Vagina (tissue), 2 donors: ENCODE measurements at regions not wholly inside any gene's neighbourhood (a gene's known extent, or its start where the extent isn't known, plus 50 kb on each side); places are given as distances from the start of the nearest gene placed in this dataset.

ENCODE experiments used
- DNase-seq, 2 donors: peaks; one replicate each; pipeline ENCODE4 v3.0.0-alpha.2; 2017; ENCODE audit errors: extremely low spot score in 2 of 2
- H3K27ac ChIP-seq: fragments of 200-600 bp; sonication (generic); one replicate; pipeline ENCODE4 v1.5.1; 2019
- H3K27me3 ChIP-seq: fragments of 200-600 bp; sonication (generic); one replicate; pipeline ENCODE4 v1.5.1; 2019
- H3K36me3 ChIP-seq, 2 donors: fragments of 200-600 bp; sonication (generic); one replicate each; pipeline ENCODE4 v1.5.1; 2017 to 2019
- H3K4me1 ChIP-seq: fragments of 200-600 bp; sonication (generic); one replicate; pipeline ENCODE4 v1.5.1; 2019
- H3K4me3 ChIP-seq, 2 donors: fragments of 200-600 bp; sonication (generic); 1 replicate in 1 of 2; 2 replicates in 1 of 2; pipeline ENCODE4 v1.5.1; 2016 to 2019
- H3K9me3 ChIP-seq: fragments of 200-600 bp; sonication (generic); one replicate; pipeline ENCODE4 v1.5.1; 2019
- POLR2A ChIP-seq, 2 donors: fragments of 450-650 bp; IDR thresholded peaks; one replicate each; pipeline ENCODE4 v1.6.1; 2017; ENCODE audit warnings: antibody characterized with exemption in 2 of 2, mild to moderate bottlenecking in 2 of 2, moderate library complexity in 2 of 2
- POLR2AphosphoS5 ChIP-seq, 2 donors: sonication (generic); formaldehyde crosslinking; IDR thresholded peaks; one replicate each; pipeline ENCODE4 v1.9.0; 2017; ENCODE audit warnings: antibody characterized with exemption in 2 of 2, mild to moderate bottlenecking in 2 of 2, low read depth in 1 of 2; ENCODE audit not compliant: insufficient read depth in 1 of 2
- intact Hi-C: fragments of 100-400 bp; cut with DNase I; formaldehyde crosslinking; loops from one replicate; pipeline ENCODE4 v1.15.1; 2023
- TF ChIP-seq, protein P1 (sequence below), 3 experiments: fragments of 450-650 bp in 2 of 3; fragments of 200-600 bp in 1 of 3; sonication (generic) in 1 of 3; IDR thresholded peaks; one replicate each; pipeline ENCODE4 v1.5.1; 2017 to 2019; ENCODE audit warnings: antibody characterized with exemption in 3 of 3, mild to moderate bottlenecking in 2 of 3, moderate library complexity in 2 of 3

DNA sequence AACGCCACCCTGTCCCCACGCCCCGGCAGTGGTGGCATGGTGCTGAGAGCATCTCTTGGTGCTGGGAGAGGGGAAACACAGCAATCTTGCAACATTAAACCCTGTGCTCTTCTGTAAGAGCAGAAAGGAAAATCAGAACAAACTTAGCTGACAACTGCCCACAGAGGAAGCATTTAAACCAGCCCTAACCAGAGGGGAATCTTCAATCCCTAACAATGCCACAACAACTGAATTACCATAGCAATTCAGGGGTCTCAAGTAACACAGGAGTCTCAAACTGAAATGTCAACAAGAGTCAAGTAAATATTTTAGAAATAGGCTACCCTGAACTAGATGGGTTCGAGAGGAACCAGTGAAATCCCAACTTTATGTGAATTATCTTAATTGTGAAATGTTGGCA, 1983.6 kb downstream of the NCAM2 start:
- Histone ChIP-seq H3K27me3 (no peaks in the 10 kb centered on the region), H3K4me1 (no peaks in the 10 kb centered on the region), H3K4me3 (no peak overlapping the region), H3K27ac (no peak overlapping the region), H3K36me3 (no peaks in the 10 kb centered on the region), H3K9me3 (no peaks in the 10 kb centered on the region)
- TF ChIP-seq POLR2AphosphoS5 (IDR thresholded peaks at IDR 0.05; ENCODE audit: insufficient read depth in 1 of 2, low read depth in 1 of 2) (no peak), POLR2A (IDR thresholded peaks at IDR 0.05) (no peak)
- TF ChIP-seq, protein P1, sequence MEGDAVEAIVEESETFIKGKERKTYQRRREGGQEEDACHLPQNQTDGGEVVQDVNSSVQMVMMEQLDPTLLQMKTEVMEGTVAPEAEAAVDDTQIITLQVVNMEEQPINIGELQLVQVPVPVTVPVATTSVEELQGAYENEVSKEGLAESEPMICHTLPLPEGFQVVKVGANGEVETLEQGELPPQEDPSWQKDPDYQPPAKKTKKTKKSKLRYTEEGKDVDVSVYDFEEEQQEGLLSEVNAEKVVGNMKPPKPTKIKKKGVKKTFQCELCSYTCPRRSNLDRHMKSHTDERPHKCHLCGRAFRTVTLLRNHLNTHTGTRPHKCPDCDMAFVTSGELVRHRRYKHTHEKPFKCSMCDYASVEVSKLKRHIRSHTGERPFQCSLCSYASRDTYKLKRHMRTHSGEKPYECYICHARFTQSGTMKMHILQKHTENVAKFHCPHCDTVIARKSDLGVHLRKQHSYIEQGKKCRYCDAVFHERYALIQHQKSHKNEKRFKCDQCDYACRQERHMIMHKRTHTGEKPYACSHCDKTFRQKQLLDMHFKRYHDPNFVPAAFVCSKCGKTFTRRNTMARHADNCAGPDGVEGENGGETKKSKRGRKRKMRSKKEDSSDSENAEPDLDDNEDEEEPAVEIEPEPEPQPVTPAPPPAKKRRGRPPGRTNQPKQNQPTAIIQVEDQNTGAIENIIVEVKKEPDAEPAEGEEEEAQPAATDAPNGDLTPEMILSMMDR (IDR thresholded peaks at IDR 0.05) = no peak
- DNase-seq = no peak
- intact Hi-C loops = no loop called here

DNA sequence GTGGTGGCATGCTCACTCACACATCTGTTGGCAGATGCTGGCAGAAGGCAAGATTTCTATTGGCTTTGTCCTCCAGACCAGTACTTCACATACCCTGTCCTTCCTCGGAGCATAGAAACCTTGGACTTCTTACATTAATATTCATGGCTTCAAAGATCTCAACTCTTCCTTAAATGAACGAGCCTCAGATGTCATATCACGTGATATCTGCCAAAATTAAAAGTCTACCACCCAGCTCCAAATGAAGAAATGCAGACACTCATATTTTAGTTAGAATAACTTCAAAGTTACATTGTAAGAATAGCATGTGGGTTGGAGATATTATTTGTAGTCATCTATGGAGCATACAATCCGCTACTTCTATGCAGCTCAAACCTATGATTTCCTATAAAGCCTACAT, 1994.9 kb downstream of the NCAM2 start:
- DNase-seq = no peak
- Histone ChIP-seq H3K4me3 (no peak overlapping the region), H3K27ac (no peak overlapping the region), H3K27me3 (no peaks in the 10 kb centered on the region), H3K9me3 (no peaks in the 10 kb centered on the region), H3K4me1 (no peaks in the 10 kb centered on the region), H3K36me3 (no peaks in the 10 kb centered on the region)
- intact Hi-C loops = no loop called here
- no peak for TF ChIP-seq POLR2AphosphoS5 (IDR thresholded peaks at IDR 0.05; ENCODE audit: insufficient read depth in 1 of 2, low read depth in 1 of 2)
- no peak for TF ChIP-seq POLR2A (IDR thresholded peaks at IDR 0.05)
- TF ChIP-seq, protein P1 (IDR thresholded peaks at IDR 0.05) = no peak

DNA sequence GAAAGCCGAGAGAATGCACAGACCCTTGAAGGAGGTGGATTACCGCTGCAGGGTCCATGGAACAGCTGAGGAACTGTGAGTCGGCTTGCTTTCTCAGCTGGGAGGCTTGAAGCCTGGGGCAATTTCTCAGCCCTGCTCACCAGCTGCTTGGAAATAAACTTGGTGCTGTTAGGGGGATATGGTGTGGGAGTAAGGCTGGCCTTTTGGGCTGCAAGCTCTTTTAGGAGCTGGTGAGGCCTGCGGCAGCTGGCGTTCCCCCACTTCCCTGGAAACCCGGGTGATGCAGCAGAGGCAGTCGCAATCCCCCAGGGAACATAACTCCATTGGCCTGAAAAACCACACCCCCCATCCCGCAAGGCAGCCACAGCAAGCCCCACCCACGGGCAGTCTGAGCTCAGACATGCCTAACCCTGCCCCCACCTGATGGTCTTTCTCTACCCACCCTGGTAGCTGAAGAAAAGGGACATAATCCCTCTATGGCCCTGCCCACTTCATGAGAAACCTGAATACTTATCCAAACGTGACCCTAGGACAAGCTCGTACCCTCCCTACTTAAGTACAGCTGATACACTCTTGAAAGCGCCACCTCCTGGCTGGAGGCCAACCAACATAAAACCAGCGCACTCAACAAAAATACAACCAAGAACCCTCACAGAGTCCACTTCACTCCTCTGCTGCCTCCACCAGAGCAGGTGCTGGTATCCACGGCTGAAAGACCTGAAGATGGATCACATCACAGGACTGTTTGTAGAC, 1995.8 kb downstream of the NCAM2 start:
- no peaks in the 10 kb centered on the region for H3K4me1 ChIP-seq
- no peaks in the 10 kb centered on the region for H3K27me3 ChIP-seq
- H3K36me3 ChIP-seq = no peaks in the 10 kb centered on the region
- no peak overlapping the region for H3K4me3 ChIP-seq
- TF ChIP-seq POLR2A (IDR thresholded peaks at IDR 0.05) (no peak), POLR2AphosphoS5 (IDR thresholded peaks at IDR 0.05; ENCODE audit: insufficient read depth in 1 of 2, low read depth in 1 of 2) (no peak)
- TF ChIP-seq, protein P1 (IDR thresholded peaks at IDR 0.05) = no peak
- intact Hi-C loops = no loop called here
- no peak overlapping the region for H3K27ac ChIP-seq
- no peak for DNase-seq
- H3K9me3 ChIP-seq = no peaks in the 10 kb centered on the region

DNA sequence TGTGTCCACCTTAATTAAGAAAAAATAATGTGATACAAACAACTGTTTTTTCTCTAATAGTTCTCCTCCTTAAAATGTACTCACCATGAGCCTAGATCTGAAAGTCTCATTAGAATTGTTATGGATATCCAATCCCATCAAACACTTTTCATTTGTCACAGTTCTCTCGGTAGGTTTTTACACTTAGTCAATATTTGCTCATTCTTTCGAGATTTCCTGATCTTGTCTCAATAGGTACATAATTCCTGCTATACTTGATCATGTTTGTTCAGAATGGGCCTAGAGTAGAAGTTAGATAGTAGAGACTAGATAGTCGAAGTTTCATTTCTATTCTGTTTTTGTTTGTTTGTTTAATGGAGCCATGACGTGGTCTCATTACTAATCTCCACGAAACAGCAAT, 2005.7 kb downstream of the NCAM2 start:
- Histone ChIP-seq H3K4me3 (no peak overlapping the region), H3K4me1 (no peaks in the 10 kb centered on the region), H3K27me3 (no peaks in the 10 kb centered on the region), H3K27ac (no peak overlapping the region), H3K9me3 (no peaks in the 10 kb centered on the region), H3K36me3 (no peaks in the 10 kb centered on the region)
- intact Hi-C loops = no loop called here
- no peak for DNase-seq
- no peak for TF ChIP-seq POLR2A (IDR thresholded peaks at IDR 0.05)
- TF ChIP-seq, protein P1 (IDR thresholded peaks at IDR 0.05) = no peak
- no peak for TF ChIP-seq POLR2AphosphoS5 (IDR thresholded peaks at IDR 0.05; ENCODE audit: insufficient read depth in 1 of 2, low read depth in 1 of 2)

DNA sequence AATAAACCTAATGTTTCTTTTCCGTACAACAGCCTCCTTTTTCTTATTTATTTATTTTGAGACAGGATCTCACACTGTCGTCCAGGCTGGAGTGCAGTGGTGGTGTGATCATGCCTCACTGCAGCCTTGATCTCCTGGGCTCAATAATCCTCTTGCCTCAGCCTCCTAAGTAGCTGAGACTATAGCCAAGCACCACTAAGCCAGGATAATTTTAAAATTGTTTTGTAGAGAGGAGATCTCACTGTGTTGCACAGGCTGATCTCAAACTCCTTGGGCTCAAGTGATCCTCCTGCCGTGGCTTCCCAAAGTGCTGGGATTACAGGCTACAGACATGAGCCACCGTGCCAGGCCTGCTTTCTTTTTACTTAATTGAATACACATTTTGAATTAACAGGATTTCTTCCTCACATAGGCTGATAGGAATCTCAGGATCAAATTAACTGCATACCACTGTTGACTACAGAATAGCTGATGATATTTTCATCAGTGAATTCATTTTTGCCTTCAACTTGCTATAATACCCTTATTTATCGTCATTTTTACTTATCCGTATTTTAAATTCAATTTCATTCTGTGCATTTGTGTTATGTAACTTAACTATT, 2010.5 kb downstream of the NCAM2 start:
- no peaks in the 10 kb centered on the region for H3K36me3 ChIP-seq
- no peak for DNase-seq
- H3K4me3 ChIP-seq = no peak overlapping the region
- TF ChIP-seq POLR2A (IDR thresholded peaks at IDR 0.05) (no peak), POLR2AphosphoS5 (IDR thresholded peaks at IDR 0.05; ENCODE audit: insufficient read depth in 1 of 2, low read depth in 1 of 2) (no peak)
- TF ChIP-seq, protein P1 (IDR thresholded peaks at IDR 0.05) = no peak
- H3K4me1 ChIP-seq = no peaks in the 10 kb centered on the region
- no peaks in the 10 kb centered on the region for H3K9me3 ChIP-seq
- no peaks in the 10 kb centered on the region for H3K27me3 ChIP-seq
- intact Hi-C loops = no loop called here
- H3K27ac ChIP-seq = no peak overlapping the region
